HG03378 (cell line): ENCODE measurements at regions not wholly inside any gene's neighbourhood (a gene's known extent, or its start where the extent isn't known, plus 50 kb on each side); places are given as distances from the start of the nearest gene placed in this dataset.
"Not testable (repeated sequence)": the region's sequence is repeated elsewhere in the genome, so short reads cannot be mapped to it uniquely, and the experiment has no call there.

ENCODE experiments used
- ATAC-seq: cut with Tn5 transposase; IDR thresholded peaks from one replicate; pipeline ENCODE4 v1.9.1; 2021; ENCODE audit warnings: mild to moderate bottlenecking, moderate library complexity; ENCODE audit not compliant: unreplicated experiment

DNA sequence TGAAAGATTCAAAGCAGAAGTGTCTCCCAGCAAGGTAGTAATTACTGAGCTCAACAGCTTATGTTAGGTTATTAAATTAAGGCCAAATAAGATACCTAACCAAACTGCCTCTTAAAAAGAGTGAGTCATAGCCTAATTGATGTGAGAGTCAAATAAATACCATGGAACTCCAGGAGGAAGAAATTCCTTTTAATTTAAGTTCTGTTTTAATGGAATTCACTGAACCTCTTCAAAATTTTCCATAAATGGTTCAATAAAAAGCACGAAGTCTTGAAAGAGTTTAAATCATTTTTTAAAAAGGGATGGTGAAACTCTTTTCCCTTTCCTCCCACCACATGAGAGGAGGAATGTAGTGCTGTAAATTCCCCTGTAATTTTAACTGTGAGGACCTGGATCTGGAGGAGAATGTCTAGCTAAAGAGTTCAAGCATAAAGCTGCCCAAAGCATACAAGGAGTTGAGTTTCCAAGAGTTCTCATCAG lies 180.8 kb upstream of the MMADHC start:
- no peak for ATAC-seq

DNA sequence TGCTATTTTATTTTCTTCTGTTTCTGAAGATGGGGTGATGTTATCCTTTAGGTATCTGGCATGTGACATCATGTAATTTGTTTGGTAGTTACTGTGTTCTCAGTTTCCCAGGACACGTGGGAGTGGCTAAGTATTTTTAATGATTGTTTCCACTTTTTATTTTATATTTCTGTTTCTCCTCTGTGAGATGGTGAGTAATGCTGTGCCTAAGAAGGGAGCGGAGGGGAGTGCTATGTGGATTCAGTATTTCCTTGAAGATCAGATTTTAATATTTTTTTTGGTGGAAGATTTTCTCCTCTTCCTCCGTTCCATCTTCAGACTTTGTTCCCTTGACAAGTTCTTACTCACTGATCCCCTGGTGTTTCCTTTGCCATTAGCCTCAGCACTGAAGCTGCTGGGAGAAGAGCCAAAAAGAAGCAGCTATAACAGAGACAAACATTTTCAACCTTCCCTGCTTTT lies 180.0 kb upstream of the MMADHC start:
- ATAC-seq, result no peak

DNA sequence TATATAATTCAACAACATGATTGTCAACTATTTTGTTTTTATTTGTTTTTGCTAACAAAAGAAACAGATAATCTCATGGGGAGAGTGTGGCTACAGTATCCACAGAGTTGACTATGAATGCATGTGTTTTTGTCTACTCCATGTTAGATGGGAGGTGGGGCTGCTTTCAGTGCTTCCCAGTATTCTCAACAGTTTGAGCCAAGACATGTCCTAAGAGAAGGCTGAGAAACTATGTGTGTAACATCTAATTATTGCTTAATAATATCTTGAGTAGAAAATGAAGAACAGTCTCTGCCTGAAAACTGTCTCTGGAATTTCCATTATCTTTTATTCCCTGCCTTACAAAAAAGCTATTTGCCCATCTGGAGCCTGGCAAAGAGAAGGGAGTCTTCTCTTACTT lies 178.8 kb upstream of the MMADHC start:
- ATAC-seq, result no peak

DNA sequence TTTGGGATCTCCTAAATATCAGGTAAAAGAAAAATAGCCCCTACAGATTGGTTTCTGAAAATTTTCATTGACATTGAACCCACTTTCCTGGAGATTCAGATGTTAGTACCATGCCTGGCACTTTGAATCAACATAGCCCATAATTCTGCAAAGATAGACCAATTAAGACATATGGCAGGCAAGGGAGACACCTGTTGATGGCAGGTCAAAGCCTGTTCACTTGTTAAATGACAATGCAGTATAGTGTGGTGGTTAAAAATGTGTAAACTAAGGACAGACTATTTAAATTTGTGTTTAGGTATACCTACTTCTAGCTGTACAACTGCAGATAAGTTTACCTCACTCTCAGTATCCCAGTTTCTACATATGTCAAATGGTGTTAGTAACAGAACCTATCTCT lies 178.1 kb upstream of the MMADHC start:
- no peak for ATAC-seq

DNA sequence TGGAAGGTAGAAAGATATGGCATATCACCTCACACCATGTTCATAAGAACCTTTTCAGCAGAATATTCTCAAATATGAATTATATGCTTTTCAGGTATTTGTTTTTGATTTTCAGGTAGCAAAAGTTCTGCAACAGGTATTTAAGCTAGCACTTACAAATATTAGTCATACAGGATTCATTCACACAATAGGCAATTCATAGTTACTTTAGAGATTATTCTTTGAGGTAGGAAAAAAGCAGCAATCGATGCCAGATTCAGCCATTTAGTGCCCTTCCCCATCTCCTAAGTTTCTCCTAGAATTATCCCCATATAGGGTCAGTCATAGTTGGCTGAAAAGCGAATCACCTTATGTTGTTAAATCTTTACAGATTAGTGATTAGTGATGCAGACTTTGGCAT lies 177.4 kb upstream of the MMADHC start:
- ATAC-seq, result no peak

DNA sequence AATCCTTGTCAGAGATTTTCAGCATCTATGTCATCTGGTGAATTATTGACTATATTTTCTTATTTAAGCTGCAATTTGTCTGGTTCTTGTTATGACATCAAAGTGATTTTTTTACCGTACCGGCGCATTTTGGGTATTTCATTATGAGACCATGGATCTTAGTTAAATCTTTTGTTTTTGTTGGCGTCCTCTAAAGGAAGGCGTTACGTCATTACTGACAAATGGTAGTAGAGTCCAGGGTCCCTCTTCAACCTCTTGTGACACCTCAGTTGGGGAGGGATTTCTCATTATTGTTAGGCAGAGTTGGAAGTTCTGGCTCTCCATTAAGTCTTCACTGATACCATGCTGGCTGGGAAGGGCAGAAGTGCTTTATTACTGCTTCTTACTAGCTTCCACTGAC lies 175.8 kb upstream of the MMADHC start:
- no peak for ATAC-seq

DNA sequence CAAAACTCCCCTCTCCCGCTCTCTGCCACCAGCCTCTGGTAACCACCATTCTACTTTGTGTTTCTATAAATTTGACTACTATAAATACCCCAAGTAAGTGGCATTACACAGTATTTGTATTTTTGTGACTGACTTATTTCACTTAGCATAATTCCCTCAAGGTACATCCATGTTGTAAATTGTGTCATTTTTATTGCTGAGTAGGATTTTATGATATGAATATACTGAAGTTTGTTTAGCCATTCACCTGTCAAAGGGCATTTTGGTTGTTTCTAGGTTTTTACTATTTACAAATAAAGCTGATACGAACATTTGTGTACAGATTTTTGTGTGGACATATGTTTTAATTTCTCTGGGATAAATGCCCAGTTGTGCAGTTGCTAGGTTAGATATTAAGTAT lies 174.0 kb upstream of the MMADHC start:
- ATAC-seq, result no peak

DNA sequence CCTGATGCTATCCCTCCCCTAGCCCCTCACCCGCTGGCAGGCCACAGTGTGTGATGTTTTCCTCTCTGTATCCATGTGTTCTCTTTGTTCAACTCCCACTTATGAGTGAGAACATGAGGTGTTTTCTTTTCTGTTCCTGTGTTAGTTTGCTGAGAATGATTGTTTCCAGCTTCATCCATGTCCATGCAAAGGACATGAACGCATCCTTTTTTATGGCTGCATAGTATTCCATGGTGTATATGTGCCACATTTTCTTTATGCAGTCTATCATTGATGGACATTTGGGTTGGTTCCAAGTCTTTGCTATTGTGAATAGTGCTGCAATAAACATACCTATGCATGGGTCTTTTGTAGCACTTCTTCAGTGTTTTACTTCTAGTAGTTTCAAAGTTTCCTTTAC lies 171.8 kb upstream of the MMADHC start:
- ATAC-seq, result not testable (repeated sequence)

DNA sequence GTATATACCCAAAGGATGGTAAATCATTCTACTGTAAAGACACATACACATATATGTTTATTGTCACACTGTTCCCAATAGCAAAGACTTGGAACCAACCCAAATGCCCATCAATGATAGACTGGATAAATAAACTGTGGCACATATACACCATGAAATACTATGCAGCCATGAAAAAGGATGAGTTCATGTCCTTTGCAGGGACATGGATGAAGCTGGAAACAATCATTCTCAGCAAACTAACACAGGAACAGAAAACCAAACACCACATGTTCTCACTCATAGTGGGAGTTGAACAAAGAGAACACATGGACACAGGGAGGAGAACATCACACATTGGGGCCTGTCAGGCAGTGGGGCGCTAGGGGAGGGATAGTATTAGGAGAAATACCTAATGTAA lies 167.1 kb upstream of the MMADHC start:
- ATAC-seq, result not testable (repeated sequence)

DNA sequence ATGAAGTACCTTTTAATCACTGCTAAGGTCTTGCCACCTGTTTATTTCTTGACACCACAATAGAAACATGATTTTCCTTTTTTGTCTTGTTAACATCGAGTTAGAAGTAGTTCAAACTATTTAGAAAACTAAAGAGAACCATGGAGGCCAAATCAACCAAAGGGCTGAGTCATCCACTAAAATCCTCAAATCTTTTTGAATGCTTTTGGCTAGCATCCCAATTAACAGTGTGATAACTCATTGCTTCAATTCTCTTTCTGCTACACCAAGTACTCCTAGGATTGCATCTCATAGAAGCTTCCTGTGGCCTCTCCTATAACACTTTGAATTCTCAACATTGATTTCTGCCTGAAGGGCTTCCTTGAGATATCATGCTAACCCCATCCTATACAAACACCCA lies 159.9 kb upstream of the MMADHC start:
- ATAC-seq, result no peak

DNA sequence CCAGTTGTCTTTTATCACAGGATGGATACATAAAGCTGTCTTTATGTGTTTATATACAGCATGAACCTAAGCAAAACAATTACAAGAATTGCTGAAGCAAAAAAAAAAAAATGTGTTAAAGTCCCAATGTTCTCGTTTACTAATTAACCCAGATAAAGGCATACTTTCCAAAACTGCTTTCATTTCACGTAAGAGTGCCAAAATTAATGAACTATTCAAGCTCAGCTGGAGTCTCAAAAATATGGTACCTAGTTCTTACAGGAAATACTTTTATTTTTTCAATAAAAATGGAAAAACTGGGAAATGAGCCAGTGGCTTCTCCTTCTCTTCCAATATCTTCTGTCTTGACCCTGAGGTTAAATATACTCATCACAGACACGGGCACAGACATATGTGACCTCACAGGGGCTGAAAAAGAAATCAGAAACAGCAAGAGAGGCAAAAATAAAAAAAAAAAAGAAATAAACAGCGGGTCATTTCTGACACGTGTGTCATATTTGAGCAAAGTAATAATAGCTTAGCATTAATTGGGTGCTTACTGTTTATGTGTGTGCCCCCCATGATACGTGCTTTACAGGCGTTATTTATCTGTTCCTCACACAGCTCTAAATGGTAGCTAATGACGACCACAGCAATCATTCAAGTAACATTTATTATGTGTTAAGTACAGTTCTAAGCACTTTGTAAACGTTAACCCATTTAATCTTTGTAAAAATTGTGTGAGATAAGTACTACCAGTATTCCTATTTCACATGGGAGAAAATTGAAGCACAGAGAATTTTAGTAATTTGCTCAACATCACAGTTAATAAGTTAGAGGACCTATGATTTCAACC lies 158.0 kb upstream of the MMADHC start:
- no peak for ATAC-seq

DNA sequence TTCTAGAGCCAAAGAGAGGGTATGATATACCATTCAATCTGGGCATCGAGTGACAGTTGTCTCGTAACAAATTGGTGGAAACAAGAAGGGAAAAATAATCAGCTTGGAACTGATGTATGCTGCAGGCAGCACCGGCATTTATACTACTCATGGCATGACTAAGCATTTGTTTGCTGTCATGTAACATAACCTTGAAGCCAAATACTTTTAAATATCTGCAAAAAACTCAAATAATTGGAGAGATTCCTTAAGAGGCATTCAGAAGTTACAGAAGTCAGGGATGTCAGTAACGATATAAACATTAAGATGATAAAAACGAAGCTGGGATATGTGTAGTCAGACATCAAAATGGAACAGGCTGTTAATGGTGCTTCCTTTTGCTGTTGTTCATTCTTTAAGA lies 157.3 kb upstream of the MMADHC start:
- no peak for ATAC-seq

DNA sequence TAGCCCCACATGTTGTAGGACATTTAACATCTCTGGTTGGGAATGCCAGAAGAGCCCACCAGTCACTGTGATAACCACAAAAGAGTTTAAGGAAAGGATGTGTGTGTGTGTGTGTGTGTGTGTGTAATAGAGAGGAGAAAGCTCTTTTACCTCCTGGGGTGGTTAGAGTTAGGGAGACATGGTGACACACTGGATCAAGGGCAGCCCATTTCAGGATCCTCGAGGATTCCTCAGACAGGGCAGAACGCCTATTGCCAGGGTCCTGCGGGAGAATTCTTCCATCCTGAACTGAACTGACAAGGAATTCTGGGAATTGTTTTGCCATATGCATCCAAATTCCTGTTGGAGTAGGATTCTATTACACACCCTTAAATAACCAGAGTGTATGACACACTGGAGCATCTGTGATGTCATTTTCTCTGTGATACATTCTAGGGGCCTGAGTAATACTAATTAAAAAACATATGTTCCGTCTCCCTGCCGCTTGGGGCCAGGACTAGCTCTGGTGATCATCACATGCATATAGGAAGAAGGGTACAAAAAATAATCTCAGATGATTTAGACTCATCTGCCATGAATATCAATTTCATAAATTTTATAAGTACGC lies 156.4 kb upstream of the MMADHC start:
- ATAC-seq, result no peak

DNA sequence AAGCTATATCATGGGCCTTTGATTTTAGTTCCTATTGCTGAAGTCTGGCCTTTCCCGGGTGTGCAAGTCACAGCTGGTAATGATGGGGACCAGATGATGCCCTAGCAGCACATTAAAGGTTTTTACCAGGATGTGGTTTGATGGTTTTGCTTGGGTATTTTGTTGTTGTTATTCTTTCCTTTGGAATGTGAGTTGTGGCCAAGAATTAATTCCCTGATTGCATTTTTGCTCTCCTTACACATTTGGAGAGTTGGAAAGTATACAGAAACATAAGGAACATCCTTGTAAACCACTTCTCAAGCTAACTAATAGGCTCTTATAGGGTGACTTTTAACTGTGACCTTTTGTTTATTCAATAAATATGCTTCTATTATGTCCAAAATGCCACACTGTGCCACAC lies 154.1 kb upstream of the MMADHC start:
- ATAC-seq, result no peak

DNA sequence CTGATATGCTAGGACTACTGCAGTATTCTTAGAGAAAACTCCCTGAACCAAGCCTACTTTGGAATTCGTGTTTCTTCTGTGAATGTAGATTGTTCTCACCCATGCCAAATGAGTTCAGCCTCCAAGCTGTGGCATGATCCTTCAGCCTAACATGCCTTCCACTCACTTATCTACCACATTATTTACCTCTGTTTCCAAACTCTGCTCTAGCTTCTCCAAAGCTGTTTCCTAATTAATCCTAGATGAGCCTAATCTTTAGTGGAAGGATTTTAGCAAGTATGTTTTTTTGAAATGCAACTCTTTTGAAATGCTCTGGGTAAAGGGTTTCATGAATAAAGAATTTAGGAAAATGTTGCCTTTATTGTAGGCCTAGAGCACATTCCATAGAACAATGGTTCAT lies 152.9 kb upstream of the MMADHC start:
- no peak for ATAC-seq

DNA sequence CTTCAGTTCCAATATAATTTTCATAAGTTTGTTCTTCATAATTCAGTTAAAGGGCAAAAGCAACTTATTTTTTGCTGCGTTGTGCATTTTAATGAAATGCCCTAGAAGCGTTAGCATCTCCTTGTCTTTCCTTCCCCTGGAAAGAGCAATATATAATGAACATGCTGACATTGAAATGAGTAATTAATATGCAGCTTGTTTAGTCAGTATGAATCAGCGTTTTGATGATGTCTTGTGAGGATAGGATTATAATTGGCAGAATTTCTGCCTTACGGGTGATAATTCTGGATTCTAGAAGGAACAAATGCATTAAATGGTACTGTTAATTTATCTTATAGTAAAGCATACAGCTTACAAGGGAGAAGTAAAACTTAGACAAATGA lies 152.3 kb upstream of the MMADHC start:
- no peak for ATAC-seq

DNA sequence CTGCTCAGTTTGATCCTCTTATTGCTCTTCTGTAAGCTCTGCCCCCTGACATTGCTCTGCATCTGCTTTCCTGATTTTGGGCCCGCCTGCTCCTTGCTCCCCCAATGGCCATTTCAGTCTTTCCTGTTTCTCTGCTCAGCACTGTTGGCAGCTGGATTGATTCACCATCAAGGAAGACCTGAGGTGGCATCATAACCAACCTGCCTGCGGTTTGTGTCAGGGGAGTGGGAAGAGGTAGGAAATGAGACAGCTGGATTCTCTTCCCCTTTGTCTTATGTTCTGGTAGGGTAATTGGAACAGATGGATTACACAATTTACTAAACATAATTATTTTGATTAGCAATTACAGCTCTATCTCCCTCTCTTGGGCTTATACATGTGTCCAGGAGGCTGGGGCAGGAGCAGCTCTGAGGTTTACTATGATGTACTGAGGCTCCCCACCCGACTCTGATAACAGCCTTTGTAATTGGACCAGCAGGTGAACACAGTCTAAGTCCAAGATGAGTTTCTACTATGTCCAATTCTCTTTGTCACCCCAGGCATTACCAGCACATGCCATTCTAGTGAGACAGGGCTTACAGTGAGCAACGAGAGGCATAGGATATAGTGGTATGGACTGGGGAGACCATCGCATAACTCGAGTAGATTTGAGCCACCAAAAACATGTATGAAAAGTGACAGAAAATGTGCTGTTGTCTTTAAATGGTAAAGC lies 151.8 kb upstream of the MMADHC start:
- ATAC-seq, result no peak

DNA sequence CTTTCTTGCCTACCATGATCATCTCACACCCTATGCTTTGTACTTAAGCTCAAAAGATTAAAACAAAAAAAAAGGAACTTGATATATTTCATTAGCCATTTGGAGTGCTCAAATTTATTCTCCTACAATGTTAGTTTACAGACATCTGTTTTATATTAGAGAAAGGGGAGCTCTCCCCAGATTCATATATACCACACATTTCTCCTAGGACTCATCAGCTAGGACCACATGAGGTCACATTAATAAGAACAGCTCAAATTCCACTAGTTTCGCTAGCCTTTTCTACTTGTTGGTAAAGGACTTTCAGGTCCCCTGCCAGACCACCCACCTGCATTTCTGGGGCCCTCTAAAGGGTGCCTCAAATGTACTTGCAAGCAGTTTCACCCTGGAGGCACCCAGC lies 151.2 kb upstream of the MMADHC start:
- ATAC-seq, result no peak

DNA sequence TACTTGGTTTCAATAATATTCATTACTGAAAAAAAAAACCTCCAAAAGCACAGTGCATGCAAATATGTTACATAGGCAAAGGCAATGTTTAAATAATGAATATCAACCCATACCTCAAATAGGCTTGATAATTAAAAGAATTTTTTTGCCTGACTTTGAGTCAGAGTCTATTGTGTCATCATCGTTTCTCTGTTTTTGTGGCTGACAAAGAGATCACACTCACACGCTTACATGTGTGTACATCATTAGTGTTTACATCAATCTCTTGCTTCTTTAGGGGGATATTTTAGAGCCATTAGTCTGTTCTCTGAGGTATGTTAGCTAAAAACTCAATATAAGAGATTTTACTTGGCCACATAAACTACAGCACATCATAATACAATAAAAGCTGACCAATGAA lies 150.3 kb upstream of the MMADHC start:
- ATAC-seq, result no peak

DNA sequence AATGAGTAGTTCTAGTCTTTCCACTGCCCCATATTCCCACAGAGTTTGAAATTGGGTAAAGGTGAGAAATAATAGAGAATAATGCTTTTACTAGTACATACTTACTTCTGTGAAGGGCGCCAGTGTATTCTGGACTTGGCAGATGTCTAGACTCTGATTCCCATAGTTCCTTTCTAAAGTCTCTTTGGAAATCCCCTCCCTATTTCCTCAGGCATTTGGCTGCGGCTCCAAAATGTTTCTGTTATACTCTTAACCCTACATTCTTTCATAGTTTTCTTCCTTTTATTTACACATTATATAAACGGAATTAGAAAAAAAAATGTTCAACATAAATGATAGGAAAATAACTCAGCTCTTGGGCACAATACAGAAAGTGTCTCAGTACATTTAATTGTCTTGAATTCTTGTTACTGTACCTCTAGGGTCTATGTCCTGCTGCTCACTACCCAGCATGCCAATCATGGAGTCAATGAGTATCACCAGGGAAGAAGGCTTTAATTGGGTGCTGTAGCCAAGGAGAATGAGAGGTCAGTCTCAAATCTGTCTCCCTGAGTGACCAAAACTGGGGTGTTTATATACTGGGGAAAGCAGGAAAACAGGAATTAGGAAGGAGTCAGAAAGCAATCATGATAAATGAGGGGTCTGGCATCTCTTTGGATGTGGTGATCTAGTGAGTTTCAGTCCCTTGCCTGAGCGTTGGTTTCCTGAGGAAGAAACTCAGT lies 147.8 kb upstream of the MMADHC start:
- ATAC-seq, result no peak
